HG03565 (cell line): ENCODE measurements at regions not wholly inside any gene's neighbourhood (a gene's known extent, or its start where the extent isn't known, plus 50 kb on each side); places are given as distances from the start of the nearest gene placed in this dataset.
A peak's percentile ranks its signal among the peaks of the same experiment; 100 is the strongest.

Source experiments
- ATAC-seq: cut with Tn5 transposase; IDR thresholded peaks from one replicate; pipeline ENCODE4 v1.9.1; 2021; ENCODE audit warnings: mild to moderate bottlenecking, moderate library complexity; ENCODE audit not compliant: unreplicated experiment

GRCh38 chr3:181855825-181856224 is 144.1 kb downstream of the SOX2 start:
- ATAC-seq: no peak

GRCh38 chr3:181859518-181859917 is 147.8 kb downstream of the SOX2 start:
- no peak for ATAC-seq

- no peak for ATAC-seq
These were observed 148.5 kb downstream of the SOX2 start for GRCh38 chr3:181860235-181860634.

GRCh38 chr3:181862502-181862901 is 150.8 kb downstream of the SOX2 start:
- no peak for ATAC-seq

- ATAC-seq: no peak
These were observed 156.9 kb downstream of the SOX2 start for GRCh38 chr3:181868576-181869082.

- no peak for ATAC-seq
These were observed 161.2 kb downstream of the SOX2 start for GRCh38 chr3:181872887-181873286.

GRCh38 chr3:181879926-181880325 is 168.2 kb downstream of the SOX2 start:
- no peak for ATAC-seq

- ATAC-seq: no peak
These were observed 168.6 kb downstream of the SOX2 start for GRCh38 chr3:181880331-181880730.

GRCh38 chr3:181881749-181882148 is 170.0 kb downstream of the SOX2 start:
- no peak for ATAC-seq

- ATAC-seq: no peak
These were observed 174.3 kb downstream of the SOX2 start for GRCh38 chr3:181885868-181886630.

GRCh38 chr3:181886676-181887075 is 175.0 kb downstream of the SOX2 start:
- ATAC-seq: no peak

GRCh38 chr3:181887685-181888084 is 176.0 kb downstream of the SOX2 start:
- no peak for ATAC-seq

- ATAC-seq: no peak
These were observed 176.5 kb downstream of the SOX2 start for GRCh38 chr3:181888234-181888633.

GRCh38 chr3:181892848-181893247 is 181.1 kb downstream of the SOX2 start:
- no peak for ATAC-seq

- ATAC-seq: no peak
These were observed 184.9 kb downstream of the SOX2 start for GRCh38 chr3:181896605-181897004.

GRCh38 chr3:181899702-181900101 is 188.0 kb downstream of the SOX2 start:
- peak; percentile 68 for ATAC-seq

GRCh38 chr3:181901626-181902025 is 189.9 kb downstream of the SOX2 start:
- no peak for ATAC-seq

GRCh38 chr3:181906338-181906737 is 194.6 kb downstream of the SOX2 start:
- peak; percentile 77 for ATAC-seq

- ATAC-seq: no peak
These were observed 197.5 kb downstream of the SOX2 start for GRCh38 chr3:181909241-181909640.

- ATAC-seq: peak; percentile 68
These were observed 200.7 kb downstream of the SOX2 start for GRCh38 chr3:181912384-181912783.

GRCh38 chr3:181913254-181913653 is 201.5 kb downstream of the SOX2 start:
- ATAC-seq: no peak

GRCh38 chr3:181915551-181915950 is 203.8 kb downstream of the SOX2 start:
- no peak for ATAC-seq

- ATAC-seq: no peak
These were observed 204.3 kb downstream of the SOX2 start for GRCh38 chr3:181916013-181916412.
